Sigmoid colon (tissue), 6 donors: ENCODE measurements at regions not wholly inside any gene's neighbourhood (a gene's known extent, or its start where the extent isn't known, plus 50 kb on each side); places are given as distances from the start of the nearest gene placed in this dataset.

ENCODE experiments used
- DNase-seq: peaks from one replicate; pipeline ENCODE4 v3.0.0-alpha.2; 2019
- H3K27ac ChIP-seq, 4 donors: fragments of 200-600 bp; sonication (generic); one replicate each; pipeline ENCODE4 v1.5.1; 2016 to 2019; ENCODE audit warnings: mild to moderate bottlenecking in 1 of 4
- H3K27me3 ChIP-seq, 3 donors: fragments of 200-600 bp; sonication (generic); one replicate each; pipeline ENCODE4 v1.5.1; 2019; ENCODE audit warnings: mild to moderate bottlenecking in 1 of 3
- H3K36me3 ChIP-seq, 4 donors: fragments of 200-600 bp; sonication (generic); one replicate each; pipeline ENCODE4 v1.5.1; 2016 to 2019
- H3K4me1 ChIP-seq, 4 donors: fragments of 200-600 bp; sonication (generic); one replicate each; pipeline ENCODE4 v1.5.1; 2017 to 2019
- H3K4me3 ChIP-seq, 4 donors: fragments of 200-600 bp; sonication (generic); one replicate each; pipeline ENCODE4 v1.5.1; 2017 to 2019; ENCODE audit warnings: mild to moderate bottlenecking in 2 of 4, moderate library complexity in 1 of 4
- H3K9me3 ChIP-seq, 4 donors: fragments of 200-600 bp in 3 of 4; sonication (generic) in 3 of 4; one replicate each; pipeline versions ENCODE4 v1.5.1 to v1.6.1; 2013 to 2019
- EP300 ChIP-seq, 4 donors: sonication (generic); formaldehyde crosslinking; IDR thresholded peaks; one replicate each; pipeline ENCODE4 v1.6.1; 2017; ENCODE audit warnings: antibody characterized with exemption in 4 of 4
- POLR2A ChIP-seq, 2 donors: fragments of 450-650 bp; IDR thresholded peaks; one replicate each; pipeline ENCODE4 v1.6.1; 2016; ENCODE audit warnings: antibody characterized with exemption in 2 of 2, mild to moderate bottlenecking in 2 of 2, moderate library complexity in 2 of 2
- POLR2AphosphoS5 ChIP-seq, 4 donors: sonication (generic); formaldehyde crosslinking; IDR thresholded peaks; one replicate each; pipeline ENCODE4 v1.6.1; 2017; ENCODE audit warnings: antibody characterized with exemption in 4 of 4
- WGBS, 2 donors: extraction: QIAGEN DNeasy Blood & Tissue Kit; methylation state at CpG; one replicate each; pipeline ENCODE4 v1.1.7; 2013; 5-methylcytosine and 5-hydroxymethylcytosine counted together
- intact Hi-C: fragments of 100-400 bp; cut with DNase I; formaldehyde crosslinking; loops from one replicate; pipeline ENCODE4 v1.15.1; 2023
- TF ChIP-seq, protein P1 (sequence below), 4 experiments: fragments of 450-650 bp in 3 of 4; fragments of 200-600 bp in 1 of 4; IDR thresholded peaks; one replicate each; pipeline ENCODE4 v1.5.1; 2016 to 2019; ENCODE audit warnings: antibody characterized with exemption in 4 of 4, mild to moderate bottlenecking in 3 of 4, moderate library complexity in 2 of 4
- donor health status: healthy with polysubstance abuse.
- donor health status: healthy.

DNA sequence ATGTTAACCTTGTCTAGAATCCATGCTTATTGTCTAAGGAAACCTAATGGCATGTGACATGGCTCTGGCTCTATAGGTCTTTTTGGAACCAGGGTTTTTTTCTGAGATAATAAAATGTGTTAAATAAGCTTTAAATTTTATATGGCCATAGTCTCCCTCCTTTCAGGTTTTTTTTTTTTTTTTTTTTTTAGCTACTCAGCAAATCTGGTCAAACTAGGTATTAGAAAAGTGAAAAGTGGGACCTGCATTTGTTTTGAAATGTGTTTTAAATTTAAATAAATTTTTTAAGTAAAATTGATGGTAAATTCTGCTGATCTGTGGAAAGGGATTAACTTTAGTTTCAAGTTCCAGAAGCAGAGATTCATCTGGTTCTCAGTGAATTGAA, 52.1 kb upstream of the NANOGP8 start:
- Histone ChIP-seq H3K27me3 (no peaks in the 10 kb centered on the region), H3K9me3 (no peaks in the 10 kb centered on the region), H3K27ac (no peak overlapping the region), H3K4me3 (no peak overlapping the region), H3K4me1 (peaks cover 0 to 16% (median 7%) of the 10 kb centered on the region in 4 donors), H3K36me3 (no peaks in the 10 kb centered on the region)
- intact Hi-C loops, result no loop called here
- DNase-seq, result no peak
- TF ChIP-seq POLR2AphosphoS5 (IDR thresholded peaks at IDR 0.05), result no peak
- TF ChIP-seq POLR2A (IDR thresholded peaks at IDR 0.05), result no peak
- TF ChIP-seq, protein P1, sequence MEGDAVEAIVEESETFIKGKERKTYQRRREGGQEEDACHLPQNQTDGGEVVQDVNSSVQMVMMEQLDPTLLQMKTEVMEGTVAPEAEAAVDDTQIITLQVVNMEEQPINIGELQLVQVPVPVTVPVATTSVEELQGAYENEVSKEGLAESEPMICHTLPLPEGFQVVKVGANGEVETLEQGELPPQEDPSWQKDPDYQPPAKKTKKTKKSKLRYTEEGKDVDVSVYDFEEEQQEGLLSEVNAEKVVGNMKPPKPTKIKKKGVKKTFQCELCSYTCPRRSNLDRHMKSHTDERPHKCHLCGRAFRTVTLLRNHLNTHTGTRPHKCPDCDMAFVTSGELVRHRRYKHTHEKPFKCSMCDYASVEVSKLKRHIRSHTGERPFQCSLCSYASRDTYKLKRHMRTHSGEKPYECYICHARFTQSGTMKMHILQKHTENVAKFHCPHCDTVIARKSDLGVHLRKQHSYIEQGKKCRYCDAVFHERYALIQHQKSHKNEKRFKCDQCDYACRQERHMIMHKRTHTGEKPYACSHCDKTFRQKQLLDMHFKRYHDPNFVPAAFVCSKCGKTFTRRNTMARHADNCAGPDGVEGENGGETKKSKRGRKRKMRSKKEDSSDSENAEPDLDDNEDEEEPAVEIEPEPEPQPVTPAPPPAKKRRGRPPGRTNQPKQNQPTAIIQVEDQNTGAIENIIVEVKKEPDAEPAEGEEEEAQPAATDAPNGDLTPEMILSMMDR (IDR thresholded peaks at IDR 0.05), result no peak
- TF ChIP-seq EP300 (IDR thresholded peaks at IDR 0.05), result no peak

DNA sequence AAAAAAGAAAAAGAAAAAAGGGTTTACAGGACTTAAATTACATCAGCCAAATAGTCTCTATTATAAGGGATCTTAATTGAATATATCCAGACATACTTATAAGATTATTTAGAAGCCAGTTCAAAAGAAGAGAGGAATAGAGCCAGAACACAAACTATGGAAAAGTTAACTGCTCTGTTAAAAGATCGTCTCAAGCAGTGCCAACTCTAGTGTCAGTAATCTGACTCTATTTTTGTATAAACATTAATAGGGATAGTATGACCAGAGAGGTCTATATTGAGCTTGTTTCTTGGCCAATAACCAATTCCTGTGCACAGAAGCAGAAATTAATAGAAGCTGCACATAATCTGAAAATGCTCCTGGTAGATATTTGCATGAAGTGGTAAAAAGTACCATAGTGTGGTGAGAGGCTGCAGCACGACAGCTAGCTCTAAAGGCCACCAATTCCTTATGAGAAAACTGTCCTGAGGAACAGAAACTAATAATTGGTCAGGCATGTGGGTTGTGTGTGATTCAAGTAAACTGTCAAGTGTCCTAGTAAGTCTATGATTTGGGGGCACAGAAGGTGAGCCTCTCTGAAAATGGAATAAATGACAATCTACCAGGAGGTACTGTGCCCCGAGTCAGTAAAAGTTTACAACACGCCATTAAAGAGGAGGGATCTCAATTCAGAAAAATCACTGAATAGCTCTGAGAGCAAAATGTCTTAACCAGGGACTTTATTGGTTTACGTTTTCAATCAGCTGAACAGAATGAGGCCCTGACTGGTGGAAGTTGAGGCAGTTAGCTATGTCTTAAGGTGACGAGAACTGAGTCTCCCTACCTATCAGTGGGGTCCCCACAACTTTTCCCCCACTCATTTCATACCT, 51.5 kb upstream of the NANOGP8 start:
- Histone ChIP-seq H3K27ac (no peak overlapping the region), H3K4me3 (no peak overlapping the region), H3K36me3 (no peaks in the 10 kb centered on the region), H3K4me1 (peaks cover 0 to 10% (median 1%) of the 10 kb centered on the region in 4 donors), H3K27me3 (no peaks in the 10 kb centered on the region), H3K9me3 (no peaks in the 10 kb centered on the region)
- 31 to 66% methylated on average over 6 of the region's 6 CpGs for WGBS, 2 donors
- TF ChIP-seq, protein P1 (IDR thresholded peaks at IDR 0.05), result no peak
- TF ChIP-seq EP300 (IDR thresholded peaks at IDR 0.05) (no peak), POLR2A (IDR thresholded peaks at IDR 0.05) (no peak), POLR2AphosphoS5 (IDR thresholded peaks at IDR 0.05) (no peak)
- no peak for DNase-seq
- intact Hi-C loops, result no loop called here
